ENCODE measurements at regions not wholly inside any gene's neighbourhood (a gene's known extent, or its start where the extent isn't known, plus 50 kb on each side); places are given as distances from the start of the nearest gene placed in this dataset.

- no peak for TF ChIP-seq CTCF (IDR thresholded peaks at IDR 0.05)
- no peak for TF ChIP-seq POLR2A (IDR thresholded peaks at IDR 0.05)
Observed at GRCh38 chr2:125471963-125472362, 1184.0 kb upstream of the GYPC start.

Measured in lower leg skin (tissue), 3 donors.